ENCODE measurements at regions not wholly inside any gene's neighbourhood (a gene's known extent, or its start where the extent isn't known, plus 50 kb on each side); places are given as distances from the start of the nearest gene placed in this dataset.

- TF ChIP-seq CTCF (IDR thresholded peaks at IDR 0.05) (no peak), POLR2A (IDR thresholded peaks at IDR 0.05) (no peak), EP300 (IDR thresholded peaks at IDR 0.05) (no peak)
Observed at GRCh38 chrX:137746289-137746688, 180.4 kb downstream of the ZIC3 start.
